ENCODE measurements at regions not wholly inside any gene's neighbourhood (a gene's known extent, or its start where the extent isn't known, plus 50 kb on each side); places are given as distances from the start of the nearest gene placed in this dataset.

- Histone ChIP-seq H3K79me2 (ENCODE audit: insufficient read depth, low read length) (no peaks in the 10 kb centered on the region), H3K9me2 (ENCODE audit: low read depth, low read length) (no peaks in the 10 kb centered on the region), H3K4me1 (ENCODE audit: insufficient read depth, low read length, severe bottlenecking) (no peaks in the 10 kb centered on the region), H3K4me3 (ENCODE audit: low read depth, low read length, poor library complexity, severe bottlenecking) (no peak overlapping the region), H3K27ac (ENCODE audit: low read depth, low read length, poor library complexity, severe bottlenecking) (no peak overlapping the region), H3K9ac (ENCODE audit: low read length) (no peak overlapping the region), H3F3A (ENCODE audit: insufficient read depth, low read length) (no peaks in the 10 kb centered on the region), H3K9me3 (ENCODE audit: low read length) (no peaks in the 10 kb centered on the region), H4K20me1 (ENCODE audit: insufficient read depth, low read length) (no peaks in the 10 kb centered on the region), H3K36me3 (ENCODE audit: insufficient read depth, low read length) (no peaks in the 10 kb centered on the region), H2AFZ (ENCODE audit: low read length) (no peak overlapping the region), H3K4me2 (ENCODE audit: low read length) (no peak overlapping the region), H3K27me3 (ENCODE audit: insufficient read depth, low read length) (no peaks in the 10 kb centered on the region)
- no peak for TF ChIP-seq EZH2 (IDR thresholded peaks at IDR 0.05; ENCODE audit: borderline replicate concordance, low read length)
- no peak for TF ChIP-seq CTCF (IDR thresholded peaks at IDR 0.05; ENCODE audit: low read length)
These were observed 596.6 kb downstream of the PLCL1 start for GRCh38 chr2:198400999-198401398.

GRCh38 chr2:198394208-198394607, 589.8 kb downstream of the PLCL1 start:
- Histone ChIP-seq H3F3A (ENCODE audit: insufficient read depth, low read length) (no peaks in the 10 kb centered on the region), H3K4me2 (ENCODE audit: low read length) (no peak overlapping the region), H3K79me2 (ENCODE audit: insufficient read depth, low read length) (no peaks in the 10 kb centered on the region), H3K9me3 (ENCODE audit: low read length) (no peaks in the 10 kb centered on the region), H3K36me3 (ENCODE audit: insufficient read depth, low read length) (no peaks in the 10 kb centered on the region), H4K20me1 (ENCODE audit: insufficient read depth, low read length) (no peaks in the 10 kb centered on the region), H2AFZ (ENCODE audit: low read length) (no peak overlapping the region), H3K9ac (ENCODE audit: low read length) (no peak overlapping the region), H3K4me1 (ENCODE audit: insufficient read depth, low read length, severe bottlenecking) (no peaks in the 10 kb centered on the region), H3K4me3 (ENCODE audit: low read depth, low read length, poor library complexity, severe bottlenecking) (no peak overlapping the region), H3K27ac (ENCODE audit: low read depth, low read length, poor library complexity, severe bottlenecking) (no peak overlapping the region), H3K27me3 (ENCODE audit: insufficient read depth, low read length) (no peaks in the 10 kb centered on the region), H3K9me2 (ENCODE audit: low read depth, low read length) (no peaks in the 10 kb centered on the region)
- TF ChIP-seq CTCF (IDR thresholded peaks at IDR 0.05; ENCODE audit: low read length) (no peak), EZH2 (IDR thresholded peaks at IDR 0.05; ENCODE audit: borderline replicate concordance, low read length) (no peak)

GRCh38 chr2:198390670-198391069, 586.3 kb downstream of the PLCL1 start:
- no peaks in the 10 kb centered on the region for H4K20me1 ChIP-seq (ENCODE audit: insufficient read depth, low read length)
- TF ChIP-seq EZH2 (IDR thresholded peaks at IDR 0.05; ENCODE audit: borderline replicate concordance, low read length): no peak
- TF ChIP-seq CTCF (IDR thresholded peaks at IDR 0.05; ENCODE audit: low read length): no peak

More at GRCh38 chr2:198390670-198391069, 586.3 kb downstream of the PLCL1 start:
- H3K79me2 ChIP-seq (ENCODE audit: insufficient read depth, low read length): no peaks in the 10 kb centered on the region
- H3K9me2 ChIP-seq (ENCODE audit: low read depth, low read length): no peaks in the 10 kb centered on the region
- H3F3A ChIP-seq (ENCODE audit: insufficient read depth, low read length): no peaks in the 10 kb centered on the region
- no peaks in the 10 kb centered on the region for H3K27me3 ChIP-seq (ENCODE audit: insufficient read depth, low read length)
- no peak overlapping the region for H3K27ac ChIP-seq (ENCODE audit: low read depth, low read length, poor library complexity, severe bottlenecking)
- no peak overlapping the region for H3K9ac ChIP-seq (ENCODE audit: low read length)
- H3K36me3 ChIP-seq (ENCODE audit: insufficient read depth, low read length): no peaks in the 10 kb centered on the region
- H2AFZ ChIP-seq (ENCODE audit: low read length): no peak overlapping the region
- H3K4me1 ChIP-seq (ENCODE audit: insufficient read depth, low read length, severe bottlenecking): no peaks in the 10 kb centered on the region
- H3K9me3 ChIP-seq (ENCODE audit: low read length): no peaks in the 10 kb centered on the region
- no peak overlapping the region for H3K4me3 ChIP-seq (ENCODE audit: low read depth, low read length, poor library complexity, severe bottlenecking)
- H3K4me2 ChIP-seq (ENCODE audit: low read length): no peak overlapping the region

Measured in OCI-LY1 (cell line).